Urothelium cell line (cell line): ENCODE measurements at regions not wholly inside any gene's neighbourhood (a gene's known extent, or its start where the extent isn't known, plus 50 kb on each side); places are given as distances from the start of the nearest gene placed in this dataset.

Experiments used
- DNase-seq: peaks from one replicate; pipeline ENCODE4 v3.0.0; 2011; ENCODE audit warnings: low spot score, mixed read lengths
- FAIRE-seq: peaks from 2 replicates; lab custom pipeline; 2011; peaks lifted over from hg19 to GRCh38; lab: Jason Lieb, UNC

- no peak for FAIRE-seq
- no peak for DNase-seq
Observed at GRCh38 chr4:13081830-13082229, 402.3 kb downstream of the RAB28 start.

GRCh38 chr4:13067077-13067476 is 417.1 kb downstream of the RAB28 start:
- DNase-seq: no peak
- no peak for FAIRE-seq

- FAIRE-seq (no peak), DNase-seq (no peak)
Observed at GRCh38 chr4:13059019-13059418, 425.1 kb downstream of the RAB28 start.

GRCh38 chr4:13056630-13057189 is 427.4 kb downstream of the RAB28 start:
- FAIRE-seq (no peak), DNase-seq (no peak)

- no peak for FAIRE-seq
Observed at GRCh38 chr4:13054420-13054970, 429.6 kb downstream of the RAB28 start.

GRCh38 chr4:13047591-13047990 is 436.5 kb downstream of the RAB28 start:
- no peak for FAIRE-seq
- DNase-seq: no peak

More at GRCh38 chr4:13054420-13054970, 429.6 kb downstream of the RAB28 start:
- no peak for DNase-seq

- FAIRE-seq: no peak
- DNase-seq: no peak
Observed at GRCh38 chr4:13036841-13037240, 447.3 kb downstream of the RAB28 start.

- DNase-seq: no peak
- no peak for FAIRE-seq
Observed at GRCh38 chr4:13032936-13033335, 451.2 kb downstream of the RAB28 start.

- DNase-seq: no peak
- FAIRE-seq: no peak
Observed at GRCh38 chr4:13024147-13025105, 459.7 kb downstream of the RAB28 start.

GRCh38 chr4:13007802-13008470 is 476.2 kb downstream of the RAB28 start:
- no peak for DNase-seq

GRCh38 chr4:12993923-12994322 is 490.2 kb downstream of the RAB28 start:
- FAIRE-seq (no peak), DNase-seq (no peak)

More at GRCh38 chr4:13007802-13008470, 476.2 kb downstream of the RAB28 start:
- no peak for FAIRE-seq

- FAIRE-seq (no peak), DNase-seq (no peak)
Observed at GRCh38 chr4:12987284-12987683, 496.9 kb downstream of the RAB28 start.

- no peak for FAIRE-seq
- no peak for DNase-seq
Observed at GRCh38 chr4:12979797-12980196, 504.3 kb downstream of the RAB28 start.

GRCh38 chr4:12978310-12978709 is 505.8 kb downstream of the RAB28 start:
- FAIRE-seq: no peak
- no peak for DNase-seq

GRCh38 chr4:12975511-12975910 is 508.6 kb downstream of the RAB28 start:
- DNase-seq (no peak), FAIRE-seq (no peak)

GRCh38 chr4:12973522-12973921 is 510.6 kb downstream of the RAB28 start:
- no peak for FAIRE-seq
- no peak for DNase-seq

GRCh38 chr4:12968345-12968744 is 515.8 kb downstream of the RAB28 start:
- DNase-seq (no peak), FAIRE-seq (no peak)

- no peak for DNase-seq
- FAIRE-seq: no peak
Observed at GRCh38 chr4:12966726-12967125, 517.4 kb downstream of the RAB28 start.

GRCh38 chr4:12965334-12965733 is 518.8 kb downstream of the RAB28 start:
- FAIRE-seq (no peak), DNase-seq (no peak)

GRCh38 chr4:12963912-12964311 is 520.2 kb downstream of the RAB28 start:
- no peak for DNase-seq
- no peak for FAIRE-seq

GRCh38 chr4:12963291-12963690 is 520.8 kb downstream of the RAB28 start:
- DNase-seq (no peak), FAIRE-seq (no peak)
